A549 (cell line): ENCODE measurements at regions not wholly inside any gene's neighbourhood (a gene's known extent, or its start where the extent isn't known, plus 50 kb on each side); places are given as distances from the start of the nearest gene placed in this dataset.

Experiments
- ATAC-seq, 2 experiments: fragments of 200-7000 bp in 1 of 2; fragments of >200 bp in 1 of 2; cut with Nextera tagmentation in 1 of 2; cut with Tn5 transposase in 1 of 2; 3 replicates each; pipeline versions ENCODE4 v1.8.0 to v1.9.1; 2018 to 2020; ENCODE audit warnings: mild to moderate bottlenecking in 1 of 2, moderate library complexity in 1 of 2
- CTCF ChIA-PET: fragments of 300-600 bp; sonication (Branson Sonifier 250); formaldehyde crosslinking; extraction: SDS; loops from one replicate; lab custom pipeline; 2021; ENCODE audit warnings: antibody characterized with exemption, inconsistent platforms; lab: Yijun Ruan, JAX
- POLR2A ChIA-PET: fragments of 350-600 bp; formaldehyde crosslinking; extraction: SDS; loops from one replicate; lab custom pipeline; 2021; ENCODE audit warnings: antibody characterized with exemption, inconsistent platforms; lab: Yijun Ruan, JAX
- DNase-seq, 2 experiments: peaks; one replicate each; pipeline versions ENCODE4 v3.0.0 to v3.0.0-alpha.2; 2011 to 2016; ENCODE audit warnings: low read depth in 1 of 2, low spot score in 1 of 2
- FAIRE-seq: peaks from 2 replicates; lab custom pipeline; 2011; peaks lifted over from hg19 to GRCh38; lab: Jason Lieb, UNC
- H3K27ac ChIP-seq, 2 experiments: fragments of >200 bp; sonication (Bioruptor Twin); formaldehyde crosslinking; 3 replicates each; pipeline ENCODE4 v1.5.1; 2016 to 2017
- H3K4me1 ChIP-seq: fragments of >200 bp; sonication (Bioruptor Twin); formaldehyde crosslinking; 3 replicates; pipeline ENCODE4 v1.6.1; 2016
- H3K4me2 ChIP-seq: fragments of >200 bp; sonication (Bioruptor Twin); formaldehyde crosslinking; 3 replicates; pipeline ENCODE4 v1.6.1; 2016
- H3K4me3 ChIP-seq: fragments of >200 bp; sonication (Bioruptor Twin); formaldehyde crosslinking; 3 replicates; pipeline ENCODE4 v1.5.1; 2016
- H3K9me3 ChIP-seq: fragments of >200 bp; sonication (Bioruptor Twin); formaldehyde crosslinking; 3 replicates; pipeline ENCODE4 v1.6.1; 2016
- BCL3 ChIP-seq: fragments of >200 bp; sonication (Bioruptor Twin); formaldehyde crosslinking; IDR thresholded peaks from 3 replicates; pipeline ENCODE4 v1.6.1; 2016
- BHLHE40 ChIP-seq: IDR thresholded peaks from 2 replicates; pipeline ENCODE4 v1.6.1; 2012; ENCODE audit warnings: low read depth, low read length, inconsistent platforms
- EHMT2 ChIP-seq: fragments of 200-600 bp; sonication (generic); IDR thresholded peaks from 2 replicates; pipeline ENCODE4 v1.6.1; 2016; ENCODE audit warnings: antibody characterized with exemption, low read depth, mild to moderate bottlenecking, moderate library complexity
- ESRRA ChIP-seq: fragments of 150-350 bp; IDR thresholded peaks from 2 replicates; pipeline ENCODE4 v1.6.1; 2014; ENCODE audit warnings: mild to moderate bottlenecking, low read length, borderline replicate concordance
- JUN ChIP-seq, 2 experiments: fragments of >200 bp; sonication (Bioruptor Twin); formaldehyde crosslinking; IDR thresholded peaks; 2 replicates in 1 of 2; 3 replicates in 1 of 2; pipeline ENCODE4 v1.6.1; 2016 to 2017
- KDM5A ChIP-seq: fragments of 200-600 bp; sonication (generic); IDR thresholded peaks from 2 replicates; pipeline ENCODE4 v1.6.1; 2016; ENCODE audit warnings: antibody characterized with exemption, mild to moderate bottlenecking
- MYC ChIP-seq: IDR thresholded peaks from 2 replicates; pipeline ENCODE4 v1.6.1; 2012; ENCODE audit warnings: mild to moderate bottlenecking, inconsistent platforms, low read length, improper control_type of control experiment, borderline replicate concordance
- NFE2L2 ChIP-seq: fragments of 150-350 bp; conservative IDR thresholded peaks from 2 replicates; pipeline ENCODE4 v1.6.1; 2014; ENCODE audit warnings: low read length
- PHF8 ChIP-seq: fragments of 200-600 bp; sonication (generic); IDR thresholded peaks from 2 replicates; pipeline ENCODE4 v1.6.1; 2016; ENCODE audit warnings: low read depth, mild to moderate bottlenecking, antibody characterized with exemption, moderate library complexity, borderline replicate concordance
- POLR2A ChIP-seq: IDR thresholded peaks from 2 replicates; pipeline ENCODE4 v1.6.1; 2012; ENCODE audit warnings: mild to moderate bottlenecking, low read length
- RAD21 ChIP-seq, 2 experiments: fragments of >200 bp in 1 of 2; sonication (Bioruptor Twin) in 1 of 2; formaldehyde crosslinking in 1 of 2; IDR thresholded peaks in 1 of 2; conservative IDR thresholded peaks in 1 of 2; 2 replicates in 1 of 2; 3 replicates in 1 of 2; pipeline ENCODE4 v1.6.1; 2012 to 2018; ENCODE audit warnings: inconsistent platforms in 1 of 2
- RARB ChIP-seq: fragments of 250-450 bp; sonication (Bioruptor Pico); IDR thresholded peaks from 2 replicates; pipeline ENCODE4 v1.8.0; 2021; ENCODE audit warnings: mild to moderate bottlenecking, moderate library complexity
- REST ChIP-seq: fragments of 200-600 bp; sonication (generic); IDR thresholded peaks from 2 replicates; pipeline ENCODE4 v1.6.1; 2016; ENCODE audit warnings: antibody characterized with exemption, mild to moderate bottlenecking, moderate library complexity
- RFX5 ChIP-seq: fragments of 450-650 bp; IDR thresholded peaks from 2 replicates; pipeline ENCODE4 v1.7.1; 2014; ENCODE audit warnings: antibody characterized with exemption, mild to moderate bottlenecking, moderate library complexity
- SMC3 ChIP-seq: fragments of >200 bp; sonication (Bioruptor Twin); formaldehyde crosslinking; IDR thresholded peaks from 3 replicates; pipeline ENCODE4 v1.6.1; 2018; ENCODE audit warnings: inconsistent platforms
- TFCP2L1 ChIP-seq: fragments of 250-450 bp; sonication (Bioruptor Pico); IDR thresholded peaks from 2 replicates; pipeline ENCODE4 v1.5.0; 2021; ENCODE audit warnings: mild to moderate bottlenecking
- ZC3H11A ChIP-seq: fragments of 450-650 bp; IDR thresholded peaks from 2 replicates; pipeline ENCODE4 v1.6.1; 2014; ENCODE audit warnings: antibody characterized with exemption, mild to moderate bottlenecking
- ZFP36 ChIP-seq: fragments of 450-650 bp; IDR thresholded peaks from 2 replicates; pipeline ENCODE4 v1.6.1; 2014; ENCODE audit warnings: borderline replicate concordance; ENCODE audit not compliant: partially characterized antibody
- ZNF302 ChIP-seq: fragments of 250-450 bp; sonication (Bioruptor Pico); IDR thresholded peaks from 2 replicates; pipeline ENCODE4 v1.9.0; 2021; ENCODE audit warnings: inconsistent platforms, mild to moderate bottlenecking, moderate library complexity
- ZSCAN20 ChIP-seq: fragments of 250-450 bp; sonication (Bioruptor Pico); IDR thresholded peaks from 2 replicates; pipeline ENCODE4 v1.8.0; 2022; ENCODE audit warnings: mild to moderate bottlenecking, moderate library complexity
- WGBS: methylation state at CpG from one replicate; pipeline ENCODE4 v1.1.6; 2017; ENCODE audit errors: missing lambda C conversion rate; 5-methylcytosine and 5-hydroxymethylcytosine counted together
- TF ChIP-seq, protein P1 (sequence below): fragments of >200 bp; sonication (Bioruptor Twin); formaldehyde crosslinking; IDR thresholded peaks from 3 replicates; pipeline ENCODE4 v1.5.1; 2016

DNA sequence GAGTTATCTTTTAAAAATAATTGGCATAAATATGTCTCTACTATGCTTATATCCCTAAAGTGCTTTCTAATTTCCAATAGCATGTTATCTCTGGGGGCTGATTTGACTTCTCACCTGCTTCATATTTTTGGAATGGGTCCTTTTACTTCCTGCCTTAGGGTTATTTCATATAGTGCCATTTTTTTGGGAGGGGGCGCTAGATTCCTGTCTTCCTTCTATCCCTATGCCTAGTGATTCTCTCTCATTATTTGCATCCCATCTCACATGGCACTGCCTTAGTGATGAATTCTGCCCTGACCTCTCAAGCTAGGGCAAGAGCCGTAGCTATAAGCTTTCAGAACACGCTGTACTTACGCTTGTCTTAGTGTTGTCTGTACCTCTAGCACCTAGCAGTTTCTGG, 150.3 kb upstream of the SLITRK3 start:
- DNase-seq = no peak
- POLR2A ChIA-PET = no interaction called here

GRCh38 chr3:165343185-165343584, 147.0 kb upstream of the SLITRK3 start:
- no peak for DNase-seq
- TF ChIP-seq REST (no peak), POLR2A (no peak), PHF8 (no peak), TFCP2L1 (CRISPR knock-in tag) (no peak), ZFP36 (no peak), ZC3H11A (no peak), BHLHE40 (no peak), ZNF302 (CRISPR knock-in tag) (no peak), ESRRA (no peak), EHMT2 (no peak), BCL3 (no peak), RARB (CRISPR knock-in tag) (no peak), JUN (IDR thresholded peaks at IDR 0.05) (no peak)
- no peak overlapping the region for H3K4me3 ChIP-seq
- POLR2A ChIA-PET = no interaction called here
- no peaks in the 10 kb centered on the region for H3K9me3 ChIP-seq
- H3K4me1 ChIP-seq = no peaks in the 10 kb centered on the region
- ATAC-seq = no peak; a peak in 1 of 6 replicates
- no peak for FAIRE-seq
- no peak overlapping the region for H3K27ac ChIP-seq
- CTCF ChIA-PET = no interaction called here
- WGBS = 67% methylated on average over 1 of the region's 1 CpG
- H3K4me2 ChIP-seq = peak overlapping the region; percentile 60

More for the DNA sequence above, 150.3 kb upstream of the SLITRK3 start:
- CTCF ChIA-PET = no interaction called here
- no peaks in the 10 kb centered on the region for H3K9me3 ChIP-seq
- 72% methylated on average over 4 of the region's 4 CpGs for WGBS
- H3K4me3 ChIP-seq = no peak overlapping the region
- H3K4me1 ChIP-seq = no peaks in the 10 kb centered on the region
- no peak overlapping the region for H3K4me2 ChIP-seq
- FAIRE-seq (no peak), ATAC-seq (no peak)
- H3K27ac ChIP-seq = no peak overlapping the region
- TF ChIP-seq NFE2L2 (no peak), ESRRA (no peak), POLR2A (no peak), RFX5 (no peak)

- H3K4me3 ChIP-seq = no peak overlapping the region
- ATAC-seq = peak; percentile 43 to 59; a peak in 1 of 6 replicates
- DNase-seq = peak in 1 of 2 experiments; percentile 36
- no peak overlapping the region for H3K27ac ChIP-seq
- no peaks in the 10 kb centered on the region for H3K9me3 ChIP-seq
- ChIA-PET CTCF (no interaction called here), POLR2A (no interaction called here)
- no peak overlapping the region for H3K4me2 ChIP-seq
- WGBS = 0% methylated on average over 1 of the region's 1 CpG
- no peak for FAIRE-seq
- TF ChIP-seq, protein P1, sequence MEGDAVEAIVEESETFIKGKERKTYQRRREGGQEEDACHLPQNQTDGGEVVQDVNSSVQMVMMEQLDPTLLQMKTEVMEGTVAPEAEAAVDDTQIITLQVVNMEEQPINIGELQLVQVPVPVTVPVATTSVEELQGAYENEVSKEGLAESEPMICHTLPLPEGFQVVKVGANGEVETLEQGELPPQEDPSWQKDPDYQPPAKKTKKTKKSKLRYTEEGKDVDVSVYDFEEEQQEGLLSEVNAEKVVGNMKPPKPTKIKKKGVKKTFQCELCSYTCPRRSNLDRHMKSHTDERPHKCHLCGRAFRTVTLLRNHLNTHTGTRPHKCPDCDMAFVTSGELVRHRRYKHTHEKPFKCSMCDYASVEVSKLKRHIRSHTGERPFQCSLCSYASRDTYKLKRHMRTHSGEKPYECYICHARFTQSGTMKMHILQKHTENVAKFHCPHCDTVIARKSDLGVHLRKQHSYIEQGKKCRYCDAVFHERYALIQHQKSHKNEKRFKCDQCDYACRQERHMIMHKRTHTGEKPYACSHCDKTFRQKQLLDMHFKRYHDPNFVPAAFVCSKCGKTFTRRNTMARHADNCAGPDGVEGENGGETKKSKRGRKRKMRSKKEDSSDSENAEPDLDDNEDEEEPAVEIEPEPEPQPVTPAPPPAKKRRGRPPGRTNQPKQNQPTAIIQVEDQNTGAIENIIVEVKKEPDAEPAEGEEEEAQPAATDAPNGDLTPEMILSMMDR = peak; percentile 50
- TF ChIP-seq RAD21 (conservative IDR thresholded peaks at IDR 0.05 in 1 of 2, IDR thresholded peaks at IDR 0.05 in 1 of 2) (peak; percentile 57 to 71), KDM5A (no peak), SMC3 (peak; percentile 53; the same call in 1 of the 3 replicates), MYC (no peak), ZSCAN20 (CRISPR knock-in tag) (no peak)
- H3K4me1 ChIP-seq = no peaks in the 10 kb centered on the region
These were observed 143.6 kb upstream of the SLITRK3 start for GRCh38 chr3:165339753-165340152.
